ENCODE measurements at regions not wholly inside any gene's neighbourhood (a gene's known extent, or its start where the extent isn't known, plus 50 kb on each side); places are given as distances from the start of the nearest gene placed in this dataset.

DNA sequence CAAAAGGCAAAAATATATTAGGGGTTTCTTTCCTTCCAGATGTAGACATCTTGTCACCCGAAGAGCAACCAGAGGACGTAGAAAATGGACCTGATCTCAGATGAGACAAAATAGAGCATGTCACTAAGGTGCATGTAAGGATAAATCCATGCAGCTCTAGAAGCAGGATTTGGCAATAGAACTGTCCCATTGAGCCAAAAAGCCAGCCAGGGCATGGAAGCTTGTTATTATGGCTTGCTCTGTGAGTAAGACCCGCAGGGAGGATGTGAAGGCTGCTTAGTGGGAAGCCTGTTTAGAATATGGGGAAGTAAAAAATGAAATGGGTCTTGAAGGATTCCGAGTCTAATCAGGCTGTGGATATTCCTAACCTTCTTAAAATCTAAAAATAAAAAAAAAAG lies 165.6 kb upstream of the MPDZ start:
- TF ChIP-seq CTCF (IDR thresholded peaks at IDR 0.05 in 2 of 3, conservative IDR thresholded peaks at IDR 0.05 in 1 of 3; ENCODE audit: control insufficient read depth in 2 of 3, extremely low read depth in 1 of 3, insufficient read depth in 1 of 3, low read depth in 3 of 3, low read length in 3 of 3) (no peak), BHLHE40 (IDR thresholded peaks at IDR 0.05; ENCODE audit: borderline replicate concordance in 1 of 2, low read depth in 2 of 2, low read length in 1 of 2) (no peak), HCFC1 (IDR thresholded peaks at IDR 0.05; ENCODE audit: low read length) (no peak), MXI1 (IDR thresholded peaks at IDR 0.05; ENCODE audit: low read depth, low read length) (no peak), EZH2 (IDR thresholded peaks at IDR 0.05; ENCODE audit: borderline replicate concordance, control insufficient read depth, low read depth, low read length) (no peak), E2F4 (IDR thresholded peaks at IDR 0.05; ENCODE audit: low read depth, low read length) (no peak), TBL1XR1 (IDR thresholded peaks at IDR 0.05; ENCODE audit: low read depth, low read length) (no peak), SPI1 (IDR thresholded peaks at IDR 0.05; ENCODE audit: borderline replicate concordance, insufficient read depth, low read depth, low read length) (no peak), EP300 (IDR thresholded peaks at IDR 0.05; ENCODE audit: borderline replicate concordance in 1 of 2, control insufficient read depth in 1 of 2, low read depth in 2 of 2, low read length in 2 of 2) (no peak), NRF1 (conservative IDR thresholded peaks at IDR 0.05; ENCODE audit: low read depth, low read length) (no peak), ZNF24 (IDR thresholded peaks at IDR 0.05) (no peak), POLR2A (IDR thresholded peaks at IDR 0.05; ENCODE audit: low read depth, low read length) (no peak)
